NOMO-1 treated with dmso at 0.1 percent for 144 hours (cell line): ENCODE measurements at regions not wholly inside any gene's neighbourhood (a gene's known extent, or its start where the extent isn't known, plus 50 kb on each side); places are given as distances from the start of the nearest gene placed in this dataset.

ENCODE experiments used
- DNase-seq: peaks from one replicate; lab custom pipeline; 2025; ENCODE audit not compliant: unreplicated experiment; lab: John Stamatoyannopoulos, UW

GRCh38 chr15:70450142-70450443 lies 313.3 kb downstream of the UACA start:
- no peak for DNase-seq

DNA sequence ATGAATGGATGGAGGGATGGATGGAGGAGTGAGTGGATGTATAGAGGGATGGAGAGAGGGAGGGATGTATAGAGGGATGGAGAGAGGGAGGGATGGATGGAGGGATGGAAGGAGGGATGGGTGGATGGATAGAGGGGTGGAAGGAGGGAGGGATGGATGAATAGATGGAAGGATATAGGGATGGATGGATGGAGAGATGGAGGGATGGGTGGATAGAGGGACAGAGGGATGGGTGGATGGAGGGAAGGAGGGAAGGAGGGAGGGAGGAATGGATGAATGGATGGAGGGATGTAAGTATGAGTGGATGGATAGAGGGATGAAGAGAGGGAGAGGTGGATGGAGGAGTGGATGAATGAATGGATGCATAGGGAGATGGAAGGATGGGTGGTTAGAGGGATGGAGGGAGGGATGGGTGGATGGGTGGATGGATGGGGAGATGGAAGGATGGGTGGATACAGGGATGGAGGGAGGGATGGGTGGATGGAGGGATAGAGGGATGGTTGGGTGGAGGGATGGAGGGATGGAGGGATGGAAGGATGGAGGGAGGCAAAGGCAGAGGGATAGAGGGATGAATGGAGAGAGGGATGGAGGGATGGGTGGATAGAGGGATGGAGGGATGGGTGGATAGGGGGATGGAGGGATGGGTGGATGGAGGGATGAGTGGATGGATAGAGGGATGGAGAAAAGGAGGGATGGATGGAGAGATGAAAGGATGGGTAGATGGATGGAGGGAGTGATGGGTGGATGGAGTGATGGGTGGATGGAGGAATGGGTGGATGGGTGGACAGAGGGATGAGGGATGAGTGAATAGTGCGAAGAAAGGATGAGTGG lies 313.8 kb downstream of the UACA start:
- DNase-seq = no peak

DNA sequence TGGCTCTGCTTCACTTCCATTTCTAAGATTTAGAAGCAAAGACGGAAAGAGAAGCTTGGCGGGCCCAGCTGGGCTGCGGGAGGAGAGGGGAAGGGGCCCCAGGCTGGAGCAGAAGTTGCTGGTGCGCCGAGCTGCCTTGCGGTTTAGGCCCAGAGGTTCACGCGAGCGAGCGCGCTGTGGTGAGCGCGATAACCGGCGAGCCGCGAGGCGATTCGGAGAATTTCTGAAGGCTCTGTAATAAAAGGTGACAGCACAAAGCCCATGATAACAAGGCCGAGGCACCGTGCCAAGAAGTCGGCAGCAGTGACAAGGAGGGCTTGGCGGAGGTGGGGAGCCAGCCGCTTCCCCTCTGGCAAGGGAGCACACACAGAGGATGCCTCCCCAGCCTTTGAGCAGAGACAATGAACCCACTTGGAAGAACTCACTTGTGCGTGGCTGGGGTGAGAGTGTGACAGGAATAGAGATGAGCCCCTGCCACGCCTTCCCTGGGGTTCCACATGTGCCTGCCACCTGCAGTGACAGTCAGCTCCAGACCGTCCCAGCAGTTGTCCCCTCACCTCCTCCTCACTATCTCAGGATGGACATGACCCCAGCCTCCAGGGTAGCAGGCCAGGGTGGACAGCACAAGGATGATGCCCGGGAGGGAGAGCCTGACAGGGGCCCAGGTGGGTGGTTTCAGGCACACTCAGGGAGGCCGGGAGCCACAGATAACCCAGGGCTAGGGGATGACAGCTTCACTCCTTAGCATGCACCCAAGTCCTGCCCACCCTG lies 315.2 kb downstream of the UACA start:
- DNase-seq = peak; percentile 83

GRCh38 chr15:70447521-70447920 lies 315.8 kb downstream of the UACA start:
- DNase-seq = no peak

GRCh38 chr15:70447081-70447480 lies 316.3 kb downstream of the UACA start:
- DNase-seq = no peak

DNA sequence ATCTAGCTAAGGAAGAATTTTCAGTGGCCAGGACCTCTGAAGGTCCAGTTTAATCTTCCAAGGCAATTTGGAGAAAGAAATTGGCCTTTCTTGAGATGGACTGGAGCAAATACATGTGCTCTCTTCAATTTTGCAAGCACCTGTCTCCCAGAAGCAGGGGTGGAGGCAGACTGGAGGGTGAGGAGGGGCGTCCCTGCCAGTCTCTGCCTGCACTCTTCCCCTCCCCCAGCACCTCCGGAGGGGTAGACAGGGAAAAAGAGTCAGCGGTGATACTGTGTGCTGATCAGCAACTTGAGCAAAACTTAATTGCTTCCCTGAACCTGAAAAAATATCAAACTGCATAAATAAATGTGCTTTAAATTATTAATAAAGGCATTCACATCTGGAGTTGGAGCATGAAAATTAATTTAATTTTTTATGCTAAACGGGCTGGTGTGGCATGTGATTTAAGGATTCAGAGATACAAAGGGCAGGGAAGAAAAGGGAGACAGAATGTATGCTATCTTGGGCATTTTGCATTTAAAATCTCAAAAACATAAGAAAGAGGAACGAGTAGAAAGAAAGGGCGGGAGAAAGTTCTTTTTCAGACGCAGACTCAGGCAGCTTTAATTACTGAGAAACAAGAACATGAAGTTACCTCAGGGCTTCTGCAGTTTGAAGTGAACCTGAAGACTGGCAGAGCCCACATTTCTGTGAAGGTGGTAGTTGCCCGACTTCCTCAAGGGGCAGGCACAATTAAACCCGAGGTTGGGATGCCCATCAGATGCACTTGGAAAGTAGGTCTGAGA lies 319.7 kb downstream of the UACA start:
- DNase-seq = peak; percentile 44

GRCh38 chr15:70442616-70443321 lies 320.6 kb downstream of the UACA start:
- no peak for DNase-seq

DNA sequence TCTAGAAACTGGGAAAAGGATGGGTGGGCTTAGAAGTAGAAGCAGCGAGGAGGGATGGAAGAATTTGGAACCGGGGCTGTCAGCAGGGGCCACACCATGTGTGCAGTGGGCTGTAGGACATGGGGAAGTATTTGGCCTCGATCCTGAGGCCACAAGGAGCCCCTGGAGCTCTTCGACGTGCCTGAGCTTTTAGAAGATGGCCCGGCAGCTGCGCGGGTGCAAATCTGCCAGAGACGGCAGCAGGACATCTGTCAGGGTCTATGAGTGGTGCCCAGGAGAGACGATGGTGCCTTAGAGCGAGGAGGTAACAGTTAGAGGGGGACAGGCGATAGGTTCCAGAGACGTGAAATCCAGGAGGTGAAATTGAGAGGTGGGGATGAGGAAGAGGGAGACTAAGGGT lies 321.1 kb downstream of the UACA start:
- DNase-seq = no peak

DNA sequence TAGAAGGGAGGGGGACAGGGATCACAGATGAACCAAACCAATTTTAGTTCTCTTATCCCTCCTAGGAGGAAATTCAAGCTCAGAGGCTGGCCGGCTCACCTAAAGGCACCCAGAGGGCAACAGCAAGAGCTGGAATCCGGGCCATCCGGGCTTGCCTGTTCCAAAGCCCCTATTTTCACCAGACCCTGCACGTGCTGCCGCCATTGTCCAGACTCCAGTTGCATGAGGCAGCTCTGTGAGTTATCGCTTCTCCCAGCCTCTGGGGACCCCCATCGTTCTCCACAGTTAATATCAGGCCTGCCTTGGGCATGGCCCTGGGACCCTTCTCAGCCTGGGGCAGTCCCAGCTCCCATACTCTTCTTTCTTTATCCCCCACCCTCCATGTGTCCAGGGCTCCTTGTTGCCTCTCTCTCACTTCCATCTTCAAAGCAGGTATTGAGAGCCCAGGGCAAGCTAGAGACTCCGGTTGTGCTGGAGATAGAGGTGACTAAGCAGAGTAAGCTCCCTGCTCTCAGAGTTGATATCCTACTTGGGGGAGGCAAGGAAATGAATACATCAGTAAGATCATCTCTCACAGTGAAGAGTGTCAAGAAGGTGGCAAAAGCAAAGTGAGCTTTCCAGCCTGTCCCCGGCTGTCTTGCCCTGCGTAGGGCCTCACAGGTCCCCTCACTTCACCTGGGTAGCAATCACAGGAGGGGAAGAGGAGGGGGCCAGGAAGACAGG lies 322.8 kb downstream of the UACA start:
- DNase-seq = no peak

DNA sequence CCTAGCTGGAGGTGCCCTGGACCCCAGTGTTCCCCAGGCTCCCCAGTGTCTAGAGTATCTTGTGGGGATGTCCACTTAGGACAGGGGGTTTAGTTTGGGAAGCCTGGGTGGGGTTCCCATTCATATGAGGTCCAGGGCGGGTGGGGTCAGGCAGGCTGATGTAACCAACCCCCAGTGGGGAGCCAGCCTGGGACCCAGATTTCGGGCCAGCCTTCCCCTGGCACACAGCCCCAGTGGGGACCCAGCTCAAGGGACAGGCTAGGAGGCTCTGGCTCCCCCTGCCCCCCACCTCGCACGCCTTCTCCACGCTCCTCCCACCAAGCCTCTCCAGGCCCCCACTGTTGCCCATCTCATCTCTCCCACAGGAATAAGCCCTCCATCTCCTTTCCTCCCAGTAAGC lies 323.5 kb downstream of the UACA start:
- no peak for DNase-seq

- DNase-seq = peak; percentile 20
These were observed 324.0 kb downstream of the UACA start for GRCh38 chr15:70439304-70439877.

- no peak for DNase-seq
These were observed 324.6 kb downstream of the UACA start for GRCh38 chr15:70438776-70439175.

GRCh38 chr15:70437882-70438451 lies 325.4 kb downstream of the UACA start:
- DNase-seq = no peak

DNA sequence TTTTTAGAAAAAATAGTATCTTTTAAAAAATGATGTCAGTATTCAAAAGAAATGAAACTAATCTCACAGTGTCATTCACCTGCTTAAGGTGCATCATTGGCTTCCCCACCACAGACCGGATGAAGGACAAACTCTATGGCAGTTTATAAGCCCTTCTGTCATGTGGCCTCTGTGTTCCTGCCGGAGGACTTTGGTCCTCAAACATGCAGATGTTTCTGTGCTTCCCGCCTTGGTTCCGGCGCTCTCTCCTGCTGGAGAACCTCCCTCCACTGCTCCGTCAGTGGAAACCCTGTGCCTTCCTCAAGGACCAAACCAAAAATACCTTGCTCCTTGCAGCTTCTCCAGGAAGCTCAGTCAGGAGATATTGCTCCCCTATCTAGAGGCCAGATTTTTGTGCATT lies 326.3 kb downstream of the UACA start:
- DNase-seq = no peak

DNA sequence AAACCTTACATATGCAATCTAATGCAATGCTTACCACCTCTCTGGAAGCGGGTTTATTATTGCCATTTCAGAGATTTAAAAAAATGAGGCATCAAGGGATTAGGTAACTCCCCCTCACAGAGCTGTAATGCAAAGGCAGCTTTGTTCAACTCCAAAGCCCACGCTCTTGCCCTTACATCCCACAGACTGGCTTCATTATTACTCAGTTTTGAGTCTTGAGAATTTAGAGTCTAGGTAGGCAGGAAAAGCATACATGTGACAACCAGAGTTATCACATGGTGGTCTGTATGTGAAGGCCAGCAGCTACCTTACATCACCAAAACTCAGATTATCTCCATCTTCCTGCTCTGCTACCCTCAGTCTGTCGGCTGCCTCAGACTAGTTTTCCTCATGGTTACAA lies 326.9 kb downstream of the UACA start:
- DNase-seq = no peak

DNA sequence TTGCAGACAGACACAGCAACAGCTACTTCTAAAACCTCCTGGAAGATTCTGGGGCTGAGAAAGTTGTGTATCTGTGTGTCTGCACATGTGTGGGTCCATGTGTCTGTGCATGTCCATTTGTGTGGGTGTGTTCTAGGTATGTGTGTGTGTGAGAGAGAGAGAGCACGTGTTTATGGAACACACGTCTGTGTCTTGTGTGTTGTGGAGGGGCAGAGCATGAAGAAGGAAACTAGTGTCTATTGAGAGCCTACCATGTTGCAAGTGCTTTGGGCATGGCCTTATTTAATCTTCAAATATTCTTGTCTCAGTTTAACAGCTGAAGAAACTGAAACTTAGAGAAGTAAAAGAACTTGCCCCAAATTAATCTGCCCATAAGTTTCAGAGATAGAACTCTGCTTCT lies 327.5 kb downstream of the UACA start:
- DNase-seq = no peak

DNA sequence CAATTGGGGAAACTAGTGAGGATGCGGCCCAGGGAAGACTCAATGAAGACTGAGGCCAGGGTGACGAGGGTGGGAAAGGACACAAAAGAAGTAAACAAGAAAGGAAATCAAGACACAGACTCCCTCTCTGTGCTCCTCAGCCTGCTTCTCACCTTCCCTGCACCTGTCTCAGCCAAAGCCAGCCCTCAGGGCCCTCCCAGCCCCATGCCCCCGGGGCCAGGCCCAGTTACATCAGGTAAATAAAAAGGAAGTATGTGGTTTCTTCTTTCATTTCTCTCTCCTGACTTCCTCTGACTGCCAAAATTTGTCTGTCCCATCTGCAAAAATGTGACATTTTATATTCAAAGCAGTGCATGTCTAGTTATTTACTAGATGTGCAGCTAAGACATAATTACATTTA lies 328.0 kb downstream of the UACA start:
- DNase-seq = peak; percentile 42

DNA sequence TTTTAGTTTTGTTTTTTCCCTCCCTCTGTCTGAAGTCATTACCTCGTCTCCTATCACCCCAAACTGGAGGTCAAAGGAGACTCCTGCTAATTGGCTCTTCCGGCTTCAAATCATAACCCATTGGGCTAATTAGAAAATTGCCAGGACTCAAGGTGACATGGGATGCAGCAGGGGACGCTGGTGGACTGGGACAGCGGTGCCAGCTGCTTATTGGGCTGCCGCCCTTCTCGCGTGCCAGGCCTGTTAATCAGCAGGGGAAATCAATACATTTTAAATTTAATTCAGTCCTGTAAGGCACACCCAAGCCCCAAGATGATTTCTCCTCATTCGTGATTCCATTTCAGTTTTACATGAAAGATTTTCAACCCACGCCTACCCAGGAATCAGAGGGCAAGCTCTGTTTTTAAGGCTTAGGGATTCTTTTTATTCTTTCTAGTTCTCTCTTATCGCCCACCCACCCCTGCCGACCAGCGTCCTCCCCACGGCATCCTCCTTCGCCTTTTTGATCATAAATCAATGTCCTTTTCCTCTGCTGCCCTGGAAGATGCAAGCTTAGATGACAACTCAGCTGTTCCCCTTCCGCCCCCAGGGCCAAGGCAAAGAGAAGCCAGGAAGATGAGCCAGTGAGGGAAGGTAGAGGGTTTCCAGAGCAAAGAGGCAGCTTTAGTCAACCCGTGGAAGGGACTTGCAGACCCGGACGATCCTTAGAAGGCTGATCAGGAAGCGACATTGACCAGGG lies 329.6 kb downstream of the UACA start:
- DNase-seq = no peak

DNA sequence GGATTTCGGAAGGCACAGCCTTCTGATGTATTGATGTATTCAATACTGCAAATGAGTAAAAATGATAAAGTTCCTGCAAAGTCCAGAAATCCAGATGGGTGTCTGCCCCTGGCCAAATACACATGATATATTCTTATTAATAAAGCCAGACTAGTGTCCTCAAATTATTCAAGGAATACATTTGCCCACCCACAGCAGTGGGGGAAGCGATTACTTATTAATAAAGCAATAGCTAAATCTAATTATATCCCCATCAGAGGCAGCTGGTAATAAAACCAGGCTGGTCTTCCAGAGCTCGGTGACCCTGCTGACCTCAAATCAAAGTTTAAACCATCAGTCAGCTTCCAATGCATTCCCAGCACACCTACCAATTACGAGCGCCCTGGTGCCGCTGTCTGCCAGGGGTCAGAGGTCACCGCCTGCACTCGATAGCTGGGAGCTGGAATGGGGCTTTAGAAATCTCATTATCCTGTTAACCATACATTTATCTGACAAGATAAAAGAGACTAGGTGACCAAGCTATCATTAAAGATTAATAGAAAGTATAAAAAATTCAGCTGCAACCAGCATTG lies 330.3 kb downstream of the UACA start:
- DNase-seq = no peak
